ENCODE measurements at regions not wholly inside any gene's neighbourhood (a gene's known extent, or its start where the extent isn't known, plus 50 kb on each side); places are given as distances from the start of the nearest gene placed in this dataset.

DNA sequence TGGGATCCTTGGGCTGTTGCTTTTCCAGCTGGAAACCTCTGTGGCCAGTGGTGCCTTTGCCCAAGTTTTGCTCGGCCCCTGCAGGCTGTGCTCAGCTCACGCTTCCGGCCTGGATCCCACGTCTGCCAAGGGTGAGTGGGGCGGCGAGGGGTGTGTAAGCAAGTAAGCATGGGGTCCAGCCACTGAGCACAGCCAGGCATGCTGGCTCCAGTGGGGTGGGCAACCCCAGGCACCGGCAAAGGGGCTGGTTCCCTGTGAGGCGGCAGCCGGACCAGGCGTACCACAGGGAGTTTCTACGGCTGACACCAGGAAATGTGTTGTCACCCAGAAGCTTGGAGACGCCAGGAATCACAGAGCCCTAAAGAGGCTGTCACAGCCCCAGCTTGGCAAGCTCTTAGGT is 393.4 kb upstream of the CCDC196 start:
- TF ChIP-seq, protein P1, sequence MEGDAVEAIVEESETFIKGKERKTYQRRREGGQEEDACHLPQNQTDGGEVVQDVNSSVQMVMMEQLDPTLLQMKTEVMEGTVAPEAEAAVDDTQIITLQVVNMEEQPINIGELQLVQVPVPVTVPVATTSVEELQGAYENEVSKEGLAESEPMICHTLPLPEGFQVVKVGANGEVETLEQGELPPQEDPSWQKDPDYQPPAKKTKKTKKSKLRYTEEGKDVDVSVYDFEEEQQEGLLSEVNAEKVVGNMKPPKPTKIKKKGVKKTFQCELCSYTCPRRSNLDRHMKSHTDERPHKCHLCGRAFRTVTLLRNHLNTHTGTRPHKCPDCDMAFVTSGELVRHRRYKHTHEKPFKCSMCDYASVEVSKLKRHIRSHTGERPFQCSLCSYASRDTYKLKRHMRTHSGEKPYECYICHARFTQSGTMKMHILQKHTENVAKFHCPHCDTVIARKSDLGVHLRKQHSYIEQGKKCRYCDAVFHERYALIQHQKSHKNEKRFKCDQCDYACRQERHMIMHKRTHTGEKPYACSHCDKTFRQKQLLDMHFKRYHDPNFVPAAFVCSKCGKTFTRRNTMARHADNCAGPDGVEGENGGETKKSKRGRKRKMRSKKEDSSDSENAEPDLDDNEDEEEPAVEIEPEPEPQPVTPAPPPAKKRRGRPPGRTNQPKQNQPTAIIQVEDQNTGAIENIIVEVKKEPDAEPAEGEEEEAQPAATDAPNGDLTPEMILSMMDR (IDR thresholded peaks at IDR 0.05; ENCODE audit: low read depth, low read length): no peak
- no peak for TF ChIP-seq EZH2phosphoT487 (IDR thresholded peaks at IDR 0.05; ENCODE audit: low read depth)
